A673 (cell line): ENCODE measurements at regions not wholly inside any gene's neighbourhood (a gene's known extent, or its start where the extent isn't known, plus 50 kb on each side); places are given as distances from the start of the nearest gene placed in this dataset.

Experiments
- CTCF ChIP-seq: fragments of 300-800, 200-600 bp; sonication (generic); conservative IDR thresholded peaks from 2 replicates; pipeline ENCODE4 v1.5.1; 2017; ENCODE audit warnings: low read depth, mild to moderate bottlenecking, antibody characterized with exemption, low read length, moderate library complexity, mixed read lengths
- EZH2 ChIP-seq: fragments of 200-600 bp; sonication (generic); IDR thresholded peaks from 2 replicates; pipeline ENCODE4 v1.6.1; 2017; ENCODE audit warnings: borderline replicate concordance, low read depth, mild to moderate bottlenecking, mixed read lengths, antibody characterized with exemption, low read length; ENCODE audit not compliant: poor library complexity, severe bottlenecking

- TF ChIP-seq EZH2 (no peak), CTCF (no peak)
These were observed 432.6 kb downstream of the MMUT start for GRCh38 chr6:49030251-49031020.
